Fibroblast of the aortic adventitia (primary cell): ENCODE measurements at regions not wholly inside any gene's neighbourhood (a gene's known extent, or its start where the extent isn't known, plus 50 kb on each side); places are given as distances from the start of the nearest gene placed in this dataset.

ENCODE experiments used
- DNase-seq: peaks from one replicate; pipeline ENCODE4 v3.0.0-alpha.2; 2010; ENCODE audit warnings: low read depth
- H3K4me3 ChIP-seq: 2 replicates; pipeline ENCODE4 v1.5.1; 2011; ENCODE audit warnings: low read depth, mild to moderate bottlenecking, control low read depth, low read length, moderate library complexity
- CTCF ChIP-seq: IDR thresholded peaks from 2 replicates; pipeline ENCODE4 v1.5.1; 2011; ENCODE audit warnings: mild to moderate bottlenecking, low read length, control low read depth, inconsistent platforms; ENCODE audit not compliant: insufficient read depth

DNA sequence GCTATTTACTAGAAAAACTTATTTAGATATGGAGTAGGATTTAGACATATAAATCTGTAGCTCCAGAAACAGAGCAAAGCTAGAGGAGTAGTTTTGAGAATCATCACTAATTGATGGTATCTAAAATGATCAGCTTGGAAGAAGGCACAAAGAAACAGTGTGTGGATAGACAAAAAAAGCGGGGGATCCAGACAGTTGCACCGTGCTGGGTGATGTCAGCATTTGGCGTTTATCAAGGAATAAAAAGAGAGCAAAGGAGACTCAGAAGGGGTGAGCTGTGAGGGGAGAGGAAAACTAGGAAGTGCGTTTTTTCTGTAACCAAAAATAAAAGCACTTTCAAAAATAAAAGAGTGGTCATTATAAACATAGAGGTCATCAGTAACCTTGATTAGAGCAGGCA lies 90.5 kb upstream of the GPRIN3 start:
- DNase-seq, result no peak
- no peak overlapping the region for H3K4me3 ChIP-seq
- no peak for TF ChIP-seq CTCF

DNA sequence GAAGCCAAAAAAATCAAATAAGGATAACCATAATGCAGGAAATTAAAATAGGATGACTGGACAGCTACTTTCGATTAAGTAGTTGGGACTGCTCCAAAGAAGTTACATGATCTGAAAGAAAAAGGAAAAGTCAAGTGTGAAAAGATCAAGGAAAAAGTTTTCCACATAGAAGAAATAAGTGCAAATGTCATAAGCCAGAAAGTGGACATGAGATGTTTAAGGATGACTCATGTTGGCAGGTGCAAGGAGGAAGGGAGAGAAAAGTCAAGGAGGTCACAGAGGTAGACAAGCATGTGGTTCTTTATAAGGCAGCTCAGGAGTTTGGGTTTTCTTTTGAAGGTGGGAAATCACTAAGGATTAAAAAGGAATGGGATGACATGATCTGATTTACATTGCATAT lies 89.8 kb upstream of the GPRIN3 start:
- H3K4me3 ChIP-seq, result no peak overlapping the region
- no peak for TF ChIP-seq CTCF
- DNase-seq, result no peak

GRCh38 chr4:89382439-89382838 lies 74.8 kb upstream of the GPRIN3 start:
- TF ChIP-seq CTCF, result no peak
- H3K4me3 ChIP-seq, result no peak overlapping the region
- no peak for DNase-seq

DNA sequence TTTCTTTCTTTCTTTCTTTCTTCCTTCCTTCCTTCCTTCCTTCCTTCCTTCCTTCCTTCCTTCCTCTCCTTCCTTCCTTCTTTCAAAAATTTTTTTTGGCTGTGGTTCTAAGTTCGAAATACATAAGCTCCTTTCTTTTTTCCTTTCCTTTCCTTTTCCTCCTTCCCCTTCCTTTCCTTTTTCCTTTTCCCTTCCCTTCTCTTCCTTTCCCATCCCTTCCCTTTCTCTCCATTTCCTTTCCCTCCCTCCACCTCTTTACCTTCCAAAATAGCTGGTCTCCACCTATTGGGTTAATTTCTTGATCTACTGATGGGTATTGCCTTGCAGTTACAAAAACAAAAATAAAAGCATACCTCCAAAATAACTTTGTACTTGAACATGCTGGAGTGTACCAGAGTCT lies 73.4 kb upstream of the GPRIN3 start:
- no peak for TF ChIP-seq CTCF
- no peak for DNase-seq
- no peak overlapping the region for H3K4me3 ChIP-seq

DNA sequence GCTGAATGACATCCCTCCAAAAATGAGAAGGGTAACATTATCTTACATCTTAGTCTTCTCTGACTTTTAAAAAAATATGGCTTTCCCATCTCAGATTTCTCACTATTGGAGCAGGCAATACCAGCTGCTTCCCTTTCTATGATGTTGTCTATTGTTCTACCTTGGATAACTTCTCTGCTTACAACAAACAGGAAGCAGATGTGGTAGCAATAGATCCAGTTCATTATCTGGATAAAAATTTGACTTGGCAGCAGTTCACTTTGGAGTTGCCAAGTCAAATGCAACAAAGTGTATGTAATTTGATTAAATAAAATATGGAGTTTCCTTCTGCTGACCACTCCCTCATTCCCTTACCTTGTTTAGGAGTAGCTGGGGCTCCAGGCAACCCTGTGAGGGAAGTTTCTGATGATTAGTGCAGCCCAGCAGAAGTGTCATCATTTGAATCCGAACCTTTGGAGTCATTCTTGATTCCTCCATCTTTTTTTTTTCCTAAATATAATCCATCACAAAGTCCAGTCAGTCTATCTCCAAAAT lies 72.0 kb upstream of the GPRIN3 start:
- no peak for DNase-seq
- TF ChIP-seq CTCF, result no peak
- no peak overlapping the region for H3K4me3 ChIP-seq

- no peak for TF ChIP-seq CTCF
- DNase-seq, result no peak
- no peak overlapping the region for H3K4me3 ChIP-seq
These were observed 65.8 kb upstream of the GPRIN3 start for GRCh38 chr4:89373394-89373793.

- no peak for TF ChIP-seq CTCF
These were observed 64.0 kb upstream of the GPRIN3 start for GRCh38 chr4:89371614-89372013.

More at GRCh38 chr4:89371614-89372013, 64.0 kb upstream of the GPRIN3 start:
- DNase-seq, result no peak
- H3K4me3 ChIP-seq, result no peak overlapping the region
